ENCODE measurements at regions not wholly inside any gene's neighbourhood (a gene's known extent, or its start where the extent isn't known, plus 50 kb on each side); places are given as distances from the start of the nearest gene placed in this dataset.
"Not testable (repeated sequence)": the region's sequence is repeated elsewhere in the genome, so short reads cannot be mapped to it uniquely, and the experiment has no call there.

- Histone ChIP-seq H3K27ac (no peak overlapping the region), H3K4me1 (no peaks in the 10 kb centered on the region), H3K4me3 (no peak overlapping the region), H3K9me3 (no peaks in the 10 kb centered on the region), H3K36me3 (no peaks in the 10 kb centered on the region), H3K27me3 (no peaks in the 10 kb centered on the region)
- intact Hi-C loops (cut with DNase I) = no loop called here
- no peak for DNase-seq (ENCODE audit: low spot score in 2 of 2)
- TF ChIP-seq CTCF (IDR thresholded peaks at IDR 0.05) = no peak
Measured at GRCh38 chr14:78043349-78043748, 126.8 kb upstream of the NRXN3 start.

GRCh38 chr14:78048120-78048519 is 122.1 kb upstream of the NRXN3 start:
- peaks cover 0 to 2% of the 10 kb centered on the region in 2 donors for H3K9me3 ChIP-seq
- H3K27ac ChIP-seq = no peak overlapping the region
- no peak for DNase-seq (ENCODE audit: low spot score in 2 of 2)
- no peaks in the 10 kb centered on the region for H3K4me1 ChIP-seq
- H3K27me3 ChIP-seq = no peaks in the 10 kb centered on the region
- no peak overlapping the region for H3K4me3 ChIP-seq
- no peaks in the 10 kb centered on the region for H3K36me3 ChIP-seq
- no peak for TF ChIP-seq CTCF (IDR thresholded peaks at IDR 0.05)
- intact Hi-C loops (cut with DNase I) = no loop called here

- H3K4me1 ChIP-seq; intact Hi-C loops (cut with DNase I): not testable (repeated sequence)
Measured at GRCh38 chr14:78056890-78057289, 113.3 kb upstream of the NRXN3 start.

GRCh38 chr14:78070344-78070743 is 99.8 kb upstream of the NRXN3 start:
- H3K27me3 ChIP-seq = no peaks in the 10 kb centered on the region
- H3K9me3 ChIP-seq = no peaks in the 10 kb centered on the region
- no peak for TF ChIP-seq CTCF (IDR thresholded peaks at IDR 0.05)
- intact Hi-C loops (cut with DNase I) = no loop called here
- H3K36me3 ChIP-seq = no peaks in the 10 kb centered on the region
- no peak overlapping the region for H3K27ac ChIP-seq
- H3K4me1 ChIP-seq = no peaks in the 10 kb centered on the region
- H3K4me3 ChIP-seq = no peak overlapping the region
- no peak for DNase-seq (ENCODE audit: low spot score in 2 of 2)

More at GRCh38 chr14:78056890-78057289, 113.3 kb upstream of the NRXN3 start:
- not testable (repeated sequence) for H3K27me3 ChIP-seq; H3K4me3 ChIP-seq; DNase-seq (ENCODE audit: low spot score in 2 of 2); H3K27ac ChIP-seq; H3K9me3 ChIP-seq; H3K36me3 ChIP-seq

- no peaks in the 10 kb centered on the region for H3K36me3 ChIP-seq
Measured at GRCh38 chr14:78071016-78071549, 99.1 kb upstream of the NRXN3 start.

GRCh38 chr14:78073028-78073427 is 97.1 kb upstream of the NRXN3 start:
- Histone ChIP-seq H3K27me3 (no peaks in the 10 kb centered on the region), H3K4me1 (no peaks in the 10 kb centered on the region), H3K36me3 (no peaks in the 10 kb centered on the region), H3K9me3 (no peaks in the 10 kb centered on the region), H3K27ac (no peak overlapping the region), H3K4me3 (no peak overlapping the region)
- no peak for DNase-seq (ENCODE audit: low spot score in 2 of 2)
- no peak for TF ChIP-seq CTCF (IDR thresholded peaks at IDR 0.05)
- intact Hi-C loops (cut with DNase I) = no loop called here

More at GRCh38 chr14:78071016-78071549, 99.1 kb upstream of the NRXN3 start:
- H3K27ac ChIP-seq = no peak overlapping the region
- H3K27me3 ChIP-seq = no peaks in the 10 kb centered on the region
- DNase-seq (ENCODE audit: low spot score in 2 of 2) = no peak
- no peak overlapping the region for H3K4me3 ChIP-seq
- no peaks in the 10 kb centered on the region for H3K9me3 ChIP-seq
- TF ChIP-seq CTCF (IDR thresholded peaks at IDR 0.05) = no peak
- H3K4me1 ChIP-seq = no peaks in the 10 kb centered on the region
- intact Hi-C loops (cut with DNase I) = no loop called here

All from ascending aorta (tissue), 2 donors.